ENCODE measurements at regions not wholly inside any gene's neighbourhood (a gene's known extent, or its start where the extent isn't known, plus 50 kb on each side); places are given as distances from the start of the nearest gene placed in this dataset.
"Not testable (repeated sequence)": the region's sequence is repeated elsewhere in the genome, so short reads cannot be mapped to it uniquely, and the experiment has no call there.

GRCh38 chr16:65697521-65697920 is 575.7 kb upstream of the CDH11 start:
- DNase-seq, result no peak

DNA sequence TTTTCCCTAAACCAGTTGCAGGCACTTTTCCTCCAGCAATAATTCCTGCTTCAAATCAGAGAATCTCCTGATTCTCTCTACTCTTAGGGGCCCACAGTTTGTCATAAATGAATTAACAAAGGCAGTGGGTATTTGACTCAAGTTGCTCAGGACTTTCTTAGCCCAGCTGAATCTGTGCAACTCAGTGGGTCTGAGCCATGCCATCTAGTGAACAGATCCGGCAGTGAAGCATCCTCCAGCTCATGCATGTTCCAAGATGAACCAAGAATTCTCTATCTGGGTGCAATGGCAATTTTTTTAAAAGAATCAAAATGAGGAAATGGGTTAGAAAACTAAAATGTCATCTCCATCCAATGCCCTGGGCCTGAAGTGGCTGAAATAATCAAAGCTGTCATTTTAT is 575.2 kb upstream of the CDH11 start:
- no peak for DNase-seq

DNA sequence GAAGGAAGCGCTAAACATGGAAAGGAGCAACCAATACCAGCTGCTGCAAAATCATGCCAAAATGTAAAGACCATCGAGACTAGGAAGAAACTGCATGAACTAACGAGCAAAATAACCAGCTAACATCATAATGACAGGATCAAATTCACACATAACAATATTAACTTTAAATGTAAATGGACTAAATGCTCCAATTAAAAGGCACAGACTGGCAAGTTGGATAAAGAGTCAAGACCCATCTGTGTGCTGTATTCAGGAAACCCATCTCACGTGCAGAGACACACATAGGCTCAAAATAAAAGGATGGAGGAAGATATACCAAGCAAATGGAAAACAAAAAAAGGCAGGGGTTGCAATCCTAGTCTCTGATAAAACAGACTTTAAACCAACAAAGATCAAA is 570.0 kb upstream of the CDH11 start:
- DNase-seq, result not testable (repeated sequence)

DNA sequence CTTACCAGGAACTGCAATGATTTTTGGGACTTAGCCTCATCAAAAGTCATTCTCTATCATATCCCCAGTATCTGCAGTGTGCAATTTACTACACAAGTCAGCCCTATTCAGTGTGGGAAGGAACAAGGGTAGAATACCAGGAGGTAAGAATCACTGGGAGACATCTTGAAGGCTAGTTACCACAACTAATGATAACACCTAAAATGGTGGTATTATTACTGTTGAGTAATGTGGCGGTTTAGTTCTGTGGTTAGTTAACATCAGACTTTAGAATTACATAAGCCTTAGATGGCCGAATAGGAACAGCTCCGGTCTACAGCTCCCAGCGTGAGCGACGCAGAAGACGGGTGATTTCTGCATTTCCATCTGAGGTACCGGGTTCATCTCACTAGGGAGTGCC is 567.9 kb upstream of the CDH11 start:
- no peak for DNase-seq

- no peak for DNase-seq
Measured at GRCh38 chr16:65688301-65688700, 566.4 kb upstream of the CDH11 start.

DNA sequence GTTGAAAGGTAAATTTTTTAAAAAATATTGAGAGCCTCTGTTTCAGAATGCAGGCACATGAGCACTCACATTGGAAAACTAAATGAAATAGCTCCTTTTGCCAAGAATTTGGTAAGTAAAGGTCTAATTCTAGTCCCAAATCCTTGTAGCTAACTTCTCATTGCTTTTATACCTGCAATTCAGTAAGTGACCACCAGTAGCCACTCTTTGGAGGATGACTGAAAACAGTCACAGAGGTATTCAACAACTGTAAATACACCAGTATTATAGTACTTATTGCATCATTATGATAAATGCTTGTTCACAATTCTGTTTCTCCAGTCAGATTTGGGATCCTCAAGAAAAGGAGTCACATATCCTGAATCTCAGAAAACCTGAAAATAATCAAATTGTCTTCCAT is 562.4 kb upstream of the CDH11 start:
- no peak for DNase-seq

DNA sequence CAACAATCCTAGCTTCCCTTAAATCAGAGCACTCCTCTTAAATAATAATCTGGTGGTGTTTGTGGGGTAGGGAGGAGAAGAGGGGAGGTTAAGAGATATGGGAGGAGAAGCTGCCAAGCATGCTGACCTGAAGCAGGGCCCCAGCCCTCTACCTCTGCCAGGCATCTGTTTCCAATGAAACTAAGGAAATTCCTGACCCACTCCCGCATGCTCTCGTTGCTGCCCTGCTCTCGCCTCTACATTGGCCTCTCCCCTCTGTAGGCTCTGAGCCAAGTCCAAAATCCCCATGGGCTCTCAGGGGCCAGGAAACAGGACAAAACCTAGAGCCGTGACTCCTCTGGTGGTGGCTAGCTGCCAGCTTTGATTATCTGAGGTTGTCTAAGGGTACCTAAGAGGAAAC is 559.5 kb upstream of the CDH11 start:
- no peak for DNase-seq

- DNase-seq, result no peak
Measured at GRCh38 chr16:65679785-65680184, 557.9 kb upstream of the CDH11 start.

GRCh38 chr16:65675161-65675560 is 553.3 kb upstream of the CDH11 start:
- DNase-seq, result no peak

DNA sequence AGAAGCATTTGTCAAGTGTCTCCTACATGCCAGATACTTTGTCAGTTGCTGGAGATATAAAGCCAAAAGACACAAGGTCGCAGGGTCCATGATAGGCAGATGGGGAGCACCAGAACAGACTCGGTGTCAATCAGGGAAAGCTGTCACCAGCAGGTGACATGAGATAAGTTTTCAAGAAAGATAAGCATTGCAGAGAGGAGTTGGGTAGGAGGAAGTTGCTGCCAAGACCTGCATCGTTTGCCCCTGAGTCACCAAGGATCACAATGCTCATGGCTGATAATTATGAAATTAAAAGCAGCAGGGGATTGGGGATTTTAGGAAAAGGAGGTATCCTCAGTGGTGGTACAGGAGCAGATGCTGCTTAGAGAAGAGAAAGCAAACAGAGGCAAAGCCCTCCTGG is 551.1 kb upstream of the CDH11 start:
- no peak for DNase-seq

GRCh38 chr16:65671071-65671470 is 549.2 kb upstream of the CDH11 start:
- no peak for DNase-seq

DNA sequence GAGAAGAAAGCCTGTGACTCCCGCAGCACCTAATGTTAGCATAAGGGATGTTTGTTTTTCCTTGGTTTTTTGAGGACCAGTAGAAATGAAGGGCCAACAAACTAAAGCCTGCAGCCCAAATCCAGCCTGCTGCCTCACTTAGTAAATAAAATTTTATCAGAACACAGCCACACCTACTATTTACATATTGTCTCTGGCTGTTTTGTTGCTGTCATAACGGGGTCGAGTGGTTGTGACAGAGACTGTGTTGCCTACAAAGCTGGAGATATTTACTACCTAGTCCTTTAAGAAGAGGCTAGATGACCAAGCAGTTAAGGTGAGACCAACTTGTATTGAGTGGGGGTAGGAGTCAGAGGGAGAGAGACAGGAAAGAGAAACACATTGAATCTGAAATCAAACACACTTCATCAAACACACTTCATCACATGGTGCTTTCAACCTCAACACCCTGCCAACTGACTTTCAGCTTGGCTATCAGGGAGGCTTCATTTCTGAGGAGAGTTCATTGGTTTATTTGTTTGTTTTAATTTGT is 546.3 kb upstream of the CDH11 start:
- DNase-seq, result no peak

GRCh38 chr16:65667011-65667578 is 545.2 kb upstream of the CDH11 start:
- no peak for DNase-seq

DNA sequence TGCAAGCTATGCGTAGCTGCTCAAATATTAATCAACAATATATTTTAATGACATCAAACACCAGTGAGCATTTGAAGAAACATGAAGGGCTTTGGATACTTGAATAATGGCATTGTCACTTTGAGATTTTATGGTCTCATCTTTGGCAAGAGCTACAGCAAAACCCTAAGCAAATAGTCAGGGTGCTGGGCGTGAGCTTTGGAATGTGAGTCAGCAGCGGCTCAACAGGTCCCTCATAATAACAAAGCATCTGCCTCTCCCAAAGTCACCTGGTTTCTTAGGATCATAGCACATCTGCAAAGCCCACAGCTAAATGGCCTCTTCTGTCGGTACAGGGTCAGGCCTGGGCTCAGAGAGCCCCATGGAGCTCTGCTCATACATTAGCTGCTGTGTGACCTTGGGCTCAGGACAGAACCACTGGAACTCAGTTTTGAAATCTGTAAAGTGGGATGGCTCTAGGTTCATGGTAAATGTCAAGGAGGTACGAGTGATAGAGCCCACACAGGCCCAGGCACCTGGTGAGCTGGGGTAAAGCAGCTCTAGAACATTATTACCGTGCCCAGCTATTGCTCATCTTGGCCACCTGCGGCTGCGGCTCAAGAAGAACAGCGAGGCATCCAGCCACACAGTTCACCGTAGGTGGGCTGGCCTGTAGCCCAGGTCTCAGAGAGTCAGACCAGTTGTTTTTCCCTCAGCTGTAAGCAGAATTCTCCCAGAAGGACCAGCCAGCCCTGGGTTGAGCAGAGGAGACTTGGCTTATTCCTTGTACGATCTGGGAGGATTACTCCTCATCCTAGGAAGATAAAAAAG is 544.5 kb upstream of the CDH11 start:
- DNase-seq, result no peak

DNA sequence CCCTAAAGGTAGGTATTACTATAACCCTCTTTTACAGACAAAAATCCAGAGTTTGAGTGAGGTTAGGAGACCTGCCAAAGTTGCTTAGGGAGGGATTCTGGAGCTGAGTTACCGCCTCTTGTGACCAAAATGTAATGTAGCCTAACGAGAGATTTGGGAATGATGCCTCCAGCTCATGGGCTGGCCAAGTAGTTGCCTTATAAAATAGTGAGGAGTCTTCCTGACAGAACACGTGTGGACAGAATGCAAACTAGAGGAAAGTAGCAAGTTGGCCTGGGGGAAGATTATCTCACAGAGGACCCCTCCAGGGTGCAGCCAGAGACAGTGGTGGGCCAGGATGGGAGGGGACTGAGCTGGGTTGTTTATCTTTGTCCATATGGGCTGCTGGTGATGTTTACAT is 543.7 kb upstream of the CDH11 start:
- DNase-seq, result no peak

DNA sequence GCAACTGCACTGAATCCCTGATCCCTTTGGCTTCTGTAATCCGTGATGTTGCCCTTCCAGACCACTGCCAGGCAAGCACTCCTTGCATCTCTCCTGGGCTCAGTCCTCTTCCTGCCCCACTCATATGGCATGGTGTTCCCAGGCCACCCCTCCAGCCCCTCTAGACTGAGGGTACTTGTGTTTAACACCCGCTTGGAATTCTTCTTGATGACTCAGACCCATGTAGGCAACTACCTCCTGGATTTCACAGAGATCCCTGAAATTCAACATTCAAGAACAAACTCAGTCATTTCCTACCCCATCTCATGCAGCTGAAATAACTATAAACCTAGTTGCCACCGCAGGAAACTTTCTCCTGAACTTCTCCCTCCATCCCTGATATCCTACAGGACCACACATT is 541.9 kb upstream of the CDH11 start:
- DNase-seq, result no peak

DNA sequence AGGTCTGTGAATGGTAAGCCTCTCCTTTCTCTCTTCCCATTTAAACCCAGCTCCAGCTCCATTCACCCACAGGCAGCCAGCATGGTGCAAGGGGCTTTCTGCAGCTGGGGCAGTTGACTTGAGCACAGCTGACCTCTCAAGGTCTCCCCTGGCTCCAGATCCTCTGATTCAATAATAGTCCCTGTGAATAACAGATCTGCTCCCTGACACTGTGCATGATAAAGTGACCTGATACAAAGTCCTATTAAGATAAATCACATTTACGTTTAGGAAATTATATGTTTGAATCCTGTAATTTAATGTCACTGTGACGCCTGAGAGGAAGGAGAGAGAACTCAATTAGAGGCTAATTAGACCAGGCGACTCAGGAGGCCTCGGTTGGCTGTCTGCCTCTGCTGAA is 540.4 kb upstream of the CDH11 start:
- no peak for DNase-seq

- DNase-seq, result no peak
Measured at GRCh38 chr16:65661558-65661957, 539.7 kb upstream of the CDH11 start.

DNA sequence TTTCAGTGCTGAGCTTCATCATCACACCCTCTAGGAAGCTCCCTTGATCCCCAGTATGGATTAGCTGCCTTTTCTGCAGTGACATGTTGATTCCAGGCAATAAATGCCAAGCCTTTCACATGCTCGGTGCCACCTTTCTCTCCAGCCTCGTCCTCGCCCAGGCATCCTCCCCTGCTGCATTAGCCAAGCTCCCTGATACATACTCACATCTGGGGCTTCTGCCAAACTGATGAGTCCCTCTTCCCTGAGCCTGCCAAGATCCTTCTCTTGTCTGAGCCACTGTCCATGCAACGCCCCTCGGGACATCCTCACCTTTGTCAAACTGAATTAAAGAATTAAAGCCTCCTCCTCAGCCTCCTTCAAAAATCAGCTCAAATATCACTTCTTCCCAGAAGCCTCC is 538.5 kb upstream of the CDH11 start:
- peak; percentile 48 for DNase-seq

- DNase-seq, result no peak
Measured at GRCh38 chr16:65659758-65660157, 537.9 kb upstream of the CDH11 start.

DNA sequence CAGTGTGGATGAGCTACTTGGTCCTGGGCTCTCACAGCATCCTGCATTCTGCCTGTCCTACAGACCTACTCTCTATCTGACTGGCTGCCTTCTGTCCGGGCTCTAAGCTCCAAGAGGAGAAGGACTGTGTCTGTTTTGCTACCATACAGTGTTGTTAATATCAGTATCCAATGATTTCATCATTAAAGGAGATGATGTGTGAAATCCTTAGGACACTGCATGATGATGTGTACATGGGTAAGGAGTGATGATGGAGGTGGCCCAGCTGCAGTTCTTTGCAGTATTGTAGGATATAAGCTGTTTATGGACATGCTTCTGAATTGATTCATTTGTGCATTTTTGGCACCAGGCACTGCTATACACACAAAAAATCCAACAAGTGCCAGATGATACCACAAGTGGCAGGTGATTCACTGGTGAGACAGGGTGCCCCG is 536.9 kb upstream of the CDH11 start:
- DNase-seq, result no peak

GRCh38 chr16:65658349-65658748 is 536.5 kb upstream of the CDH11 start:
- peak; percentile 63 for DNase-seq

- DNase-seq, result no peak
Measured at GRCh38 chr16:65657556-65657955, 535.7 kb upstream of the CDH11 start.

DNA sequence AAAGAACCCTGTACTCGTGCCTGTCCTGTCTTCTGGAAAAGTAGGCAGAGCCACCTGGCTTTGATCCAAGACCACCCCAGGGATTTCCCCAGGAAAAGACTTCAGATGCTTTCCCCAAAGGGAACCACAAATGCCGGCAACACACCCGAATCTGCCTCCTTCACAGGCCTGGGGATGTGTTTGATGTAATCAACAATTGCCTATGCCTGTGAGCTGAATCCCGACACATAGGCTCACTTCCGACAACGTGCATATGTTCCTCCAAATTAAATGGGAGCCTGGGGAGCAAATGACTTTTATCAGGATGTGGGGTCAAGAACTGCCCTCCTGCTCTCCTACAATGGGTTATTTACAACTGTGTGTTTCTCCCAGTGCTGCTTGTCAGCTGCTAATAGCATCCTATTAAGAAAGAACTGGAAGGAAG is 535.2 kb upstream of the CDH11 start:
- no peak for DNase-seq

- DNase-seq, result no peak
Measured at GRCh38 chr16:65655802-65656201, 533.9 kb upstream of the CDH11 start.

Measured in T1000 (cell line).